GM20000 (cell line): ENCODE measurements at regions not wholly inside any gene's neighbourhood (a gene's known extent, or its start where the extent isn't known, plus 50 kb on each side); places are given as distances from the start of the nearest gene placed in this dataset.
A peak's percentile ranks its signal among the peaks of the same experiment; 100 is the strongest.
"Not testable (repeated sequence)": the region's sequence is repeated elsewhere in the genome, so short reads cannot be mapped to it uniquely, and the experiment has no call there.

Source experiments
- DNase-seq: peaks from one replicate; pipeline ENCODE4 v3.0.0; 2012; ENCODE audit warnings: low spot score
- CTCF ChIP-seq: IDR thresholded peaks from 2 replicates; pipeline ENCODE4 v1.5.1; 2012; ENCODE audit warnings: mild to moderate bottlenecking, control low read depth; ENCODE audit errors: extremely low read depth, missing control alignments

- no peak for TF ChIP-seq CTCF
Observed at GRCh38 chr2:88892788-88893187, 201.3 kb downstream of the RPIA start.

GRCh38 chr2:88896971-88897370 is 205.5 kb downstream of the RPIA start:
- TF ChIP-seq CTCF: no peak
- no peak for DNase-seq

More at GRCh38 chr2:88892788-88893187, 201.3 kb downstream of the RPIA start:
- no peak for DNase-seq

GRCh38 chr2:88897715-88898114 is 206.2 kb downstream of the RPIA start:
- no peak for DNase-seq
- no peak for TF ChIP-seq CTCF

GRCh38 chr2:88903749-88904353 is 212.4 kb downstream of the RPIA start:
- no peak for DNase-seq
- TF ChIP-seq CTCF: peak; percentile 46

GRCh38 chr2:88913280-88913679 is 221.8 kb downstream of the RPIA start:
- TF ChIP-seq CTCF: no peak
- DNase-seq: no peak

GRCh38 chr2:88919087-88919738 is 227.7 kb downstream of the RPIA start:
- peak; percentile 29 for DNase-seq
- TF ChIP-seq CTCF: peak; percentile 24

- not testable (repeated sequence) for DNase-seq
Observed at GRCh38 chr2:88920399-88920798, 228.9 kb downstream of the RPIA start.

GRCh38 chr2:88924533-88924932 is 233.1 kb downstream of the RPIA start:
- no peak for TF ChIP-seq CTCF
- DNase-seq: no peak
